Neural cell (in vitro differentiated cells): ENCODE measurements at regions not wholly inside any gene's neighbourhood (a gene's known extent, or its start where the extent isn't known, plus 50 kb on each side); places are given as distances from the start of the nearest gene placed in this dataset.

Source experiments
- EP300 ChIP-seq: fragments of 450-650 bp; conservative IDR thresholded peaks from 2 replicates; pipeline ENCODE4 v1.6.1; 2014; ENCODE audit warnings: antibody characterized with exemption, mild to moderate bottlenecking, moderate library complexity; ENCODE audit not compliant: poor library complexity, severe bottlenecking
- EZH2 ChIP-seq: fragments of 200-600, 300-800 bp; shearing (Covaris generic), sonication (generic); IDR thresholded peaks from 2 replicates; pipeline ENCODE4 v1.6.1; 2014; ENCODE audit warnings: antibody characterized with exemption, low read length, borderline replicate concordance, mild to moderate bottlenecking; ENCODE audit not compliant: insufficient read depth, poor library complexity, severe bottlenecking
- MXI1 ChIP-seq: fragments of 450-650 bp; conservative IDR thresholded peaks from 2 replicates; pipeline ENCODE4 v1.6.1; 2014; ENCODE audit warnings: antibody characterized with exemption, mild to moderate bottlenecking; ENCODE audit not compliant: poor library complexity, severe bottlenecking
- POLR2AphosphoS5 ChIP-seq: IDR thresholded peaks from 2 replicates; pipeline ENCODE4 v1.6.1; 2012
- RAD21 ChIP-seq: fragments of 450-650 bp; conservative IDR thresholded peaks from 2 replicates; pipeline ENCODE4 v1.6.1; 2014; ENCODE audit warnings: antibody characterized with exemption, mild to moderate bottlenecking, moderate library complexity
- REST ChIP-seq: IDR thresholded peaks from 2 replicates; pipeline ENCODE4 v1.6.1; 2012; ENCODE audit warnings: borderline replicate concordance
- SMC3 ChIP-seq: fragments of 450-650 bp; conservative IDR thresholded peaks from 2 replicates; pipeline ENCODE4 v1.6.1; 2014; ENCODE audit warnings: antibody characterized with exemption, mild to moderate bottlenecking, moderate library complexity; ENCODE audit not compliant: poor library complexity
- TAF1 ChIP-seq: IDR thresholded peaks from 2 replicates; pipeline ENCODE4 v1.6.1; 2012; ENCODE audit warnings: low read depth
- TF ChIP-seq, protein P1 (sequence below): fragments of 450-650 bp; IDR thresholded peaks from 2 replicates; pipeline ENCODE4 v1.5.1; 2014; ENCODE audit warnings: antibody characterized with exemption, mild to moderate bottlenecking, moderate library complexity; ENCODE audit not compliant: poor library complexity, severe bottlenecking

- no peak for TF ChIP-seq REST
- TF ChIP-seq SMC3: no peak
- TF ChIP-seq, protein P1, sequence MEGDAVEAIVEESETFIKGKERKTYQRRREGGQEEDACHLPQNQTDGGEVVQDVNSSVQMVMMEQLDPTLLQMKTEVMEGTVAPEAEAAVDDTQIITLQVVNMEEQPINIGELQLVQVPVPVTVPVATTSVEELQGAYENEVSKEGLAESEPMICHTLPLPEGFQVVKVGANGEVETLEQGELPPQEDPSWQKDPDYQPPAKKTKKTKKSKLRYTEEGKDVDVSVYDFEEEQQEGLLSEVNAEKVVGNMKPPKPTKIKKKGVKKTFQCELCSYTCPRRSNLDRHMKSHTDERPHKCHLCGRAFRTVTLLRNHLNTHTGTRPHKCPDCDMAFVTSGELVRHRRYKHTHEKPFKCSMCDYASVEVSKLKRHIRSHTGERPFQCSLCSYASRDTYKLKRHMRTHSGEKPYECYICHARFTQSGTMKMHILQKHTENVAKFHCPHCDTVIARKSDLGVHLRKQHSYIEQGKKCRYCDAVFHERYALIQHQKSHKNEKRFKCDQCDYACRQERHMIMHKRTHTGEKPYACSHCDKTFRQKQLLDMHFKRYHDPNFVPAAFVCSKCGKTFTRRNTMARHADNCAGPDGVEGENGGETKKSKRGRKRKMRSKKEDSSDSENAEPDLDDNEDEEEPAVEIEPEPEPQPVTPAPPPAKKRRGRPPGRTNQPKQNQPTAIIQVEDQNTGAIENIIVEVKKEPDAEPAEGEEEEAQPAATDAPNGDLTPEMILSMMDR: no peak
- TF ChIP-seq EZH2: no peak
- no peak for TF ChIP-seq POLR2AphosphoS5
- no peak for TF ChIP-seq RAD21
- no peak for TF ChIP-seq EP300
- TF ChIP-seq MXI1: no peak
- TF ChIP-seq TAF1: no peak
These were observed 1144.7 kb downstream of the CNTNAP5 start for GRCh38 chr2:125169764-125170146.
